ENCODE measurements at regions not wholly inside any gene's neighbourhood (a gene's known extent, or its start where the extent isn't known, plus 50 kb on each side); places are given as distances from the start of the nearest gene placed in this dataset.

GRCh38 chr4:123327846-123328429 lies 68.7 kb upstream of the SPRY1 start:
- H2AFZ ChIP-seq (ENCODE audit: low read length, unreplicated experiment): no peak overlapping the region
- no peaks in the 10 kb centered on the region for H3K27me3 ChIP-seq (ENCODE audit: insufficient read depth, low read length)
- H3K4me1 ChIP-seq (ENCODE audit: control insufficient read depth, insufficient read depth, low read length, unreplicated experiment): no peaks in the 10 kb centered on the region
- no peak overlapping the region for H3K4me3 ChIP-seq (ENCODE audit: low read depth, low read length)
- H3K79me2 ChIP-seq (ENCODE audit: control insufficient read depth, insufficient read depth, low read length, unreplicated experiment): no peaks in the 10 kb centered on the region
- H3K27ac ChIP-seq (ENCODE audit: low read depth, low read length): no peak overlapping the region
- no peaks in the 10 kb centered on the region for H3K36me3 ChIP-seq (ENCODE audit: insufficient read depth, low read length)

GRCh38 chr4:123338715-123339114 lies 57.9 kb upstream of the SPRY1 start:
- no peaks in the 10 kb centered on the region for H3K27me3 ChIP-seq (ENCODE audit: insufficient read depth, low read length)
- H3K79me2 ChIP-seq (ENCODE audit: control insufficient read depth, insufficient read depth, low read length, unreplicated experiment): no peaks in the 10 kb centered on the region
- H3K4me1 ChIP-seq (ENCODE audit: control insufficient read depth, insufficient read depth, low read length, unreplicated experiment): peaks cover 15% of the 10 kb centered on the region
- H2AFZ ChIP-seq (ENCODE audit: low read length, unreplicated experiment): no peak overlapping the region
- no peak overlapping the region for H3K27ac ChIP-seq (ENCODE audit: low read depth, low read length)
- no peaks in the 10 kb centered on the region for H3K36me3 ChIP-seq (ENCODE audit: insufficient read depth, low read length)
- no peak overlapping the region for H3K4me3 ChIP-seq (ENCODE audit: low read depth, low read length)

GRCh38 chr4:123339507-123340380 lies 56.9 kb upstream of the SPRY1 start:
- Histone ChIP-seq H3K27ac (ENCODE audit: low read depth, low read length) (peak overlapping the region; percentile 80), H3K27me3 (ENCODE audit: insufficient read depth, low read length) (no peaks in the 10 kb centered on the region), H3K79me2 (ENCODE audit: control insufficient read depth, insufficient read depth, low read length, unreplicated experiment) (no peaks in the 10 kb centered on the region), H3K36me3 (ENCODE audit: insufficient read depth, low read length) (no peaks in the 10 kb centered on the region), H2AFZ (ENCODE audit: low read length, unreplicated experiment) (peak overlapping the region; percentile 89), H3K4me1 (ENCODE audit: control insufficient read depth, insufficient read depth, low read length, unreplicated experiment) (peaks cover 15% of the 10 kb centered on the region), H3K4me3 (ENCODE audit: low read depth, low read length) (no peak overlapping the region)

- Histone ChIP-seq H2AFZ (ENCODE audit: low read length, unreplicated experiment) (peak overlapping the region; percentile 89), H3K27ac (ENCODE audit: low read depth, low read length) (peak overlapping the region; percentile 80), H3K27me3 (ENCODE audit: insufficient read depth, low read length) (no peaks in the 10 kb centered on the region), H3K36me3 (ENCODE audit: insufficient read depth, low read length) (no peaks in the 10 kb centered on the region), H3K4me1 (ENCODE audit: control insufficient read depth, insufficient read depth, low read length, unreplicated experiment) (peaks cover 15% of the 10 kb centered on the region), H3K79me2 (ENCODE audit: control insufficient read depth, insufficient read depth, low read length, unreplicated experiment) (no peaks in the 10 kb centered on the region), H3K4me3 (ENCODE audit: low read depth, low read length) (peak overlapping the region; percentile 13; the same call in 1 of the 2 replicates)
Measured at GRCh38 chr4:123340381-123340701, 56.3 kb upstream of the SPRY1 start.

- no peaks in the 10 kb centered on the region for H3K36me3 ChIP-seq (ENCODE audit: insufficient read depth, low read length)
- no peak overlapping the region for H3K27ac ChIP-seq (ENCODE audit: low read depth, low read length)
- peaks cover 15% of the 10 kb centered on the region for H3K4me1 ChIP-seq (ENCODE audit: control insufficient read depth, insufficient read depth, low read length, unreplicated experiment)
- H3K27me3 ChIP-seq (ENCODE audit: insufficient read depth, low read length): no peaks in the 10 kb centered on the region
- H3K4me3 ChIP-seq (ENCODE audit: low read depth, low read length): no peak overlapping the region
- no peaks in the 10 kb centered on the region for H3K79me2 ChIP-seq (ENCODE audit: control insufficient read depth, insufficient read depth, low read length, unreplicated experiment)
- H2AFZ ChIP-seq (ENCODE audit: low read length, unreplicated experiment): no peak overlapping the region
Measured at GRCh38 chr4:123342498-123342897, 54.1 kb upstream of the SPRY1 start.

- no peaks in the 10 kb centered on the region for H3K79me2 ChIP-seq (ENCODE audit: control insufficient read depth, insufficient read depth, low read length, unreplicated experiment)
- H3K27me3 ChIP-seq (ENCODE audit: insufficient read depth, low read length): no peaks in the 10 kb centered on the region
- no peak overlapping the region for H3K4me3 ChIP-seq (ENCODE audit: low read depth, low read length)
- peaks cover 15% of the 10 kb centered on the region for H3K4me1 ChIP-seq (ENCODE audit: control insufficient read depth, insufficient read depth, low read length, unreplicated experiment)
- no peaks in the 10 kb centered on the region for H3K36me3 ChIP-seq (ENCODE audit: insufficient read depth, low read length)
- H2AFZ ChIP-seq (ENCODE audit: low read length, unreplicated experiment): no peak overlapping the region
- H3K27ac ChIP-seq (ENCODE audit: low read depth, low read length): no peak overlapping the region
Measured at GRCh38 chr4:123343400-123344041, 53.1 kb upstream of the SPRY1 start.

GRCh38 chr4:123345137-123345934 lies 51.3 kb upstream of the SPRY1 start:
- Histone ChIP-seq H3K4me3 (ENCODE audit: low read depth, low read length) (no peak overlapping the region), H3K36me3 (ENCODE audit: insufficient read depth, low read length) (no peaks in the 10 kb centered on the region), H3K27ac (ENCODE audit: low read depth, low read length) (no peak overlapping the region), H3K79me2 (ENCODE audit: control insufficient read depth, insufficient read depth, low read length, unreplicated experiment) (no peaks in the 10 kb centered on the region), H3K4me1 (ENCODE audit: control insufficient read depth, insufficient read depth, low read length, unreplicated experiment) (peaks cover 6% of the 10 kb centered on the region), H2AFZ (ENCODE audit: low read length, unreplicated experiment) (no peak overlapping the region), H3K27me3 (ENCODE audit: insufficient read depth, low read length) (no peaks in the 10 kb centered on the region)

GRCh38 chr4:123345935-123346300 lies 50.7 kb upstream of the SPRY1 start:
- Histone ChIP-seq H3K79me2 (ENCODE audit: control insufficient read depth, insufficient read depth, low read length, unreplicated experiment) (no peaks in the 10 kb centered on the region), H2AFZ (ENCODE audit: low read length, unreplicated experiment) (no peak overlapping the region), H3K36me3 (ENCODE audit: insufficient read depth, low read length) (no peaks in the 10 kb centered on the region), H3K27ac (ENCODE audit: low read depth, low read length) (no peak overlapping the region), H3K27me3 (ENCODE audit: insufficient read depth, low read length) (no peaks in the 10 kb centered on the region), H3K4me1 (ENCODE audit: control insufficient read depth, insufficient read depth, low read length, unreplicated experiment) (peaks cover under 1% of the 10 kb centered on the region), H3K4me3 (ENCODE audit: low read depth, low read length) (no peak overlapping the region)

GRCh38 chr4:123346330-123346940 lies 50.2 kb upstream of the SPRY1 start:
- no peaks in the 10 kb centered on the region for H3K79me2 ChIP-seq (ENCODE audit: control insufficient read depth, insufficient read depth, low read length, unreplicated experiment)
- H3K27ac ChIP-seq (ENCODE audit: low read depth, low read length): no peak overlapping the region
- H3K36me3 ChIP-seq (ENCODE audit: insufficient read depth, low read length): no peaks in the 10 kb centered on the region
- H3K27me3 ChIP-seq (ENCODE audit: insufficient read depth, low read length): no peaks in the 10 kb centered on the region
- H3K4me1 ChIP-seq (ENCODE audit: control insufficient read depth, insufficient read depth, low read length, unreplicated experiment): no peaks in the 10 kb centered on the region
- H3K4me3 ChIP-seq (ENCODE audit: low read depth, low read length): no peak overlapping the region
- no peak overlapping the region for H2AFZ ChIP-seq (ENCODE audit: low read length, unreplicated experiment)
